ENCODE measurements at regions not wholly inside any gene's neighbourhood (a gene's known extent, or its start where the extent isn't known, plus 50 kb on each side); places are given as distances from the start of the nearest gene placed in this dataset.
A peak's percentile ranks its signal among the peaks of the same experiment; 100 is the strongest.

- ATAC-seq (no peak), DNase-seq (ENCODE audit: low spot score) (peak; percentile 9)
- TF ChIP-seq ZNF114 (CRISPR knock-in tag; IDR thresholded peaks at IDR 0.05): no peak
- TF ChIP-seq REST (IDR thresholded peaks at IDR 0.05; ENCODE audit: unreplicated experiment): no peak
- TF ChIP-seq CTCF (conservative IDR thresholded peaks at IDR 0.05; ENCODE audit: low read depth in 2 of 2): peak; percentile 37 to 53
- Mint-ChIP-seq H3K9me3 (no peaks in the 10 kb centered on the region), H3K4me1 (peaks cover 2% of the 10 kb centered on the region; the same call in 1 of the 3 replicates), H3K27me3 (ENCODE audit: insufficient read depth, low read depth, poor library complexity) (no peaks in the 10 kb centered on the region), H3K4me3 (no peak overlapping the region), H3K36me3 (ENCODE audit: low read depth) (no peaks in the 10 kb centered on the region), H3K27ac (no peak overlapping the region)
- H3K27me3 ChIP-seq (ENCODE audit: insufficient read depth): no peaks in the 10 kb centered on the region
- no peaks in the 10 kb centered on the region for H3K4me1 ChIP-seq (ENCODE audit: insufficient read depth)
- no peaks in the 10 kb centered on the region for H4K20me1 ChIP-seq (replicated peaks; ENCODE audit: insufficient read depth)
- no peaks in the 10 kb centered on the region for H3F3A ChIP-seq (replicated peaks; ENCODE audit: low read depth)
- no peaks in the 10 kb centered on the region for H3K36me3 ChIP-seq (ENCODE audit: insufficient read depth)
- no peak overlapping the region for H3K27ac ChIP-seq (ENCODE audit: low read depth)
- no peaks in the 10 kb centered on the region for H3K79me2 ChIP-seq (replicated peaks; ENCODE audit: insufficient read depth)
- H3K4me2 ChIP-seq: no peak overlapping the region
- no peak overlapping the region for H2AFZ ChIP-seq
- no peaks in the 10 kb centered on the region for H3K9me2 ChIP-seq (ENCODE audit: insufficient read depth)
- no peak overlapping the region for H3K4me3 ChIP-seq
Observed at GRCh38 chrX:101803451-101803850, 128.4 kb downstream of the ZMAT1 start.

GRCh38 chrX:101799387-101799786 lies 132.4 kb downstream of the ZMAT1 start:
- TF ChIP-seq NANOG (IDR thresholded peaks at IDR 0.05; ENCODE audit: borderline replicate concordance): no peak
- peak; percentile 60 for TF ChIP-seq CTCF (conservative IDR thresholded peaks at IDR 0.05; ENCODE audit: low read depth in 2 of 2)
- no peaks in the 10 kb centered on the region for H3K79me2 ChIP-seq (replicated peaks; ENCODE audit: insufficient read depth)
- H3K4me3 ChIP-seq: no peak overlapping the region
- no peak overlapping the region for H3K4me2 ChIP-seq
- Mint-ChIP-seq H3K27ac (peak overlapping the region; percentile 67; the same call in 1 of the 2 replicates), H3K4me1 (peaks cover 2% of the 10 kb centered on the region; the same call in 1 of the 3 replicates), H3K27me3 (ENCODE audit: insufficient read depth, low read depth, poor library complexity) (no peaks in the 10 kb centered on the region), H3K9me3 (no peaks in the 10 kb centered on the region), H3K36me3 (ENCODE audit: low read depth) (no peaks in the 10 kb centered on the region), H3K4me3 (peak overlapping the region; percentile 43; the same call in 1 of the 3 replicates)
- ATAC-seq (peak; percentile 100), DNase-seq (ENCODE audit: low spot score) (peak; percentile 92)
- H3K36me3 ChIP-seq (ENCODE audit: insufficient read depth): no peaks in the 10 kb centered on the region
- H3K9me2 ChIP-seq (ENCODE audit: insufficient read depth): no peaks in the 10 kb centered on the region
- H2AFZ ChIP-seq: no peak overlapping the region
- H4K20me1 ChIP-seq (replicated peaks; ENCODE audit: insufficient read depth): no peaks in the 10 kb centered on the region
- no peaks in the 10 kb centered on the region for H3F3A ChIP-seq (replicated peaks; ENCODE audit: low read depth)
- H3K4me1 ChIP-seq (ENCODE audit: insufficient read depth): no peaks in the 10 kb centered on the region
- H3K27ac ChIP-seq (ENCODE audit: low read depth): no peak overlapping the region
- H3K27me3 ChIP-seq (ENCODE audit: insufficient read depth): no peaks in the 10 kb centered on the region
